Glutamatergic neuron (in vitro differentiated cells): ENCODE measurements at regions not wholly inside any gene's neighbourhood (a gene's known extent, or its start where the extent isn't known, plus 50 kb on each side); places are given as distances from the start of the nearest gene placed in this dataset.

Experiments
- DNase-seq: peaks from one replicate; pipeline ENCODE4 v3.0.0; 2022
- H3K27ac Mint-ChIP-seq: one replicate; pipeline ENCODE4 v1.8.0; 2020; ENCODE audit warnings: mild to moderate bottlenecking, mixed read lengths, inconsistent platforms; ENCODE audit not compliant: unreplicated experiment
- H3K27me3 Mint-ChIP-seq: one replicate; pipeline ENCODE4 v1.8.0; 2020; ENCODE audit warnings: mild to moderate bottlenecking, moderate library complexity, mixed read lengths, inconsistent platforms; ENCODE audit not compliant: unreplicated experiment
- H3K36me3 Mint-ChIP-seq: one replicate; pipeline ENCODE4 v1.8.0; 2020; ENCODE audit warnings: mild to moderate bottlenecking, mixed read lengths, inconsistent platforms; ENCODE audit not compliant: unreplicated experiment
- H3K4me1 Mint-ChIP-seq: one replicate; pipeline ENCODE4 v1.8.0; 2020; ENCODE audit warnings: mild to moderate bottlenecking, low read depth, mixed read lengths, inconsistent platforms; ENCODE audit not compliant: unreplicated experiment
- H3K4me3 Mint-ChIP-seq: one replicate; pipeline ENCODE4 v1.8.0; 2020; ENCODE audit warnings: mild to moderate bottlenecking, mixed read lengths, inconsistent platforms; ENCODE audit not compliant: unreplicated experiment
- H3K9me3 Mint-ChIP-seq: one replicate; pipeline ENCODE4 v1.8.0; 2020; ENCODE audit warnings: mild to moderate bottlenecking, moderate library complexity, mixed read lengths, inconsistent platforms; ENCODE audit not compliant: unreplicated experiment
- TF ChIP-seq, protein P1 (sequence below): fragments of 200-600 bp; sonication (generic); IDR thresholded peaks from one replicate; pipeline ENCODE4 v1.5.0; 2021; ENCODE audit not compliant: partially characterized antibody, unreplicated experiment

DNA sequence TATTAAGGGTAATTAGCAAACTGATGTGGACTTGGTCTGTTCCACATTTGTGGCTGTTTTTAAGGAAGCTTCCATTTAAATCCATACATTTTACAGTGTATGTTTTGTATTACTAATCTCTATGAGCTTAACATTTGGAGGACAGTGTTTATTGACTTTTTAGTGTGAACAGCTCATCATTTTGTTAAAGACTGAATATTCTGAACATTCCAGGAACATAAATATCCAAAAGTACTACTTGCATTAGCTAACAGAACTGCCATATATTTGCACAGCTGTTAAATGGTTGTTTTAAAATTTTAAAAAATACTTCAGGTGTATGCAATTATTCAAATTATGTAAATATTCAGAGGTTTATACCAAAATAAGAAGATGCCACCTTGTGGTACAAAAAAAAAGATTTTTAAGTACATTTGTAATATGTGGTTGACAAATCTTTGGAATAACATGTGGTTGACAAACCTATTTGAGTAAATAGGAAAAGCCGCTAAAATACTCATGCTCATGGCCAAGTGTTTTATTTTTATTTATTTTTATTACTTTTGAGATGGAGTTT is 439.7 kb upstream of the FANCL start:
- H3K9me3 Mint-ChIP-seq, result no peaks in the 10 kb centered on the region

DNA sequence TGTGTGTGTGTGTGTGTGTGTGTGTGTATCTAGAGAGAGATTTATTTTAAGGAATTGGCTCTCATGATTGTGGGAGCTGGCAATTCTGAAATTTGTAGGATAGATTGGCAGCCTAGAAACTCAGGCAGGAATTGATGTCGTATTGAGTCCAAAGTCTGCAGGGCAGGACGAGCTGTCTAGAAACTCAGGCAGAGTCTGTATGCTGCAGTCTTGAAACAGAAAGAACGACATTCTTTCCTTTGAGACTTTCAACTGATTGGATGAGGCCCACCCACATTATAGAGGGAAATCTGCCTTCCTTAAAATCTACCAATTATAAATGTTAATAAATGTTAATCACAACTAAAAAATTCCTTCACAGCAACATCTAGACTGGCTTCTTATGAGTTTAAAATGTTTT is 436.6 kb upstream of the FANCL start:
- no peak for DNase-seq
- Mint-ChIP-seq H3K4me1 (no peaks in the 10 kb centered on the region), H3K36me3 (no peaks in the 10 kb centered on the region), H3K27ac (no peak overlapping the region), H3K9me3 (no peaks in the 10 kb centered on the region), H3K4me3 (no peak overlapping the region), H3K27me3 (no peaks in the 10 kb centered on the region)
- TF ChIP-seq, protein P1, sequence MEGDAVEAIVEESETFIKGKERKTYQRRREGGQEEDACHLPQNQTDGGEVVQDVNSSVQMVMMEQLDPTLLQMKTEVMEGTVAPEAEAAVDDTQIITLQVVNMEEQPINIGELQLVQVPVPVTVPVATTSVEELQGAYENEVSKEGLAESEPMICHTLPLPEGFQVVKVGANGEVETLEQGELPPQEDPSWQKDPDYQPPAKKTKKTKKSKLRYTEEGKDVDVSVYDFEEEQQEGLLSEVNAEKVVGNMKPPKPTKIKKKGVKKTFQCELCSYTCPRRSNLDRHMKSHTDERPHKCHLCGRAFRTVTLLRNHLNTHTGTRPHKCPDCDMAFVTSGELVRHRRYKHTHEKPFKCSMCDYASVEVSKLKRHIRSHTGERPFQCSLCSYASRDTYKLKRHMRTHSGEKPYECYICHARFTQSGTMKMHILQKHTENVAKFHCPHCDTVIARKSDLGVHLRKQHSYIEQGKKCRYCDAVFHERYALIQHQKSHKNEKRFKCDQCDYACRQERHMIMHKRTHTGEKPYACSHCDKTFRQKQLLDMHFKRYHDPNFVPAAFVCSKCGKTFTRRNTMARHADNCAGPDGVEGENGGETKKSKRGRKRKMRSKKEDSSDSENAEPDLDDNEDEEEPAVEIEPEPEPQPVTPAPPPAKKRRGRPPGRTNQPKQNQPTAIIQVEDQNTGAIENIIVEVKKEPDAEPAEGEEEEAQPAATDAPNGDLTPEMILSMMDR, result no peak

More for the DNA sequence above, 439.7 kb upstream of the FANCL start:
- Mint-ChIP-seq H3K36me3 (no peaks in the 10 kb centered on the region), H3K27ac (no peak overlapping the region), H3K4me1 (no peaks in the 10 kb centered on the region), H3K4me3 (no peak overlapping the region), H3K27me3 (no peaks in the 10 kb centered on the region)
- no peak for DNase-seq
- TF ChIP-seq, protein P1, result peak; percentile 38

DNA sequence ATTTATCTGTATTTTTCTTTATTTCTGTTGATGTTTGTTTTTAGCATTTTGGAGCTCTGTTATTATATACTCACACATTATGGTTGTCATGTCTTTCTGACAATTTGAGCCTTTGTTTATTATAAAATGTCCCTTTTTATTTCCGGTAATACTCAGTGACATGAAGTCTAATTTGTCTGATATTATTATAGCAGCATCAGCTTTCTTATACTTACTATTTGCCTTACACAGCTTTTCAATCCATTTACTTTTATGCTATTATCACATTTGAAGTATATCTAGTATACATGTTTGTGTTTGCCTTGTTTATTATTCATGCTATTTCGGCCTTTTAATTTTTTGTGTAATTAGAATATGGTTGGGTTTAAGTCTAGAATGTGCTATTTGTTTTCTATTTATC is 430.6 kb upstream of the FANCL start:
- TF ChIP-seq, protein P1, result no peak
- H3K9me3 Mint-ChIP-seq, result no peaks in the 10 kb centered on the region
- H3K36me3 Mint-ChIP-seq, result no peaks in the 10 kb centered on the region
- no peak for DNase-seq
- H3K4me1 Mint-ChIP-seq, result no peaks in the 10 kb centered on the region
- no peaks in the 10 kb centered on the region for H3K27me3 Mint-ChIP-seq
- H3K4me3 Mint-ChIP-seq, result no peak overlapping the region
- no peak overlapping the region for H3K27ac Mint-ChIP-seq

DNA sequence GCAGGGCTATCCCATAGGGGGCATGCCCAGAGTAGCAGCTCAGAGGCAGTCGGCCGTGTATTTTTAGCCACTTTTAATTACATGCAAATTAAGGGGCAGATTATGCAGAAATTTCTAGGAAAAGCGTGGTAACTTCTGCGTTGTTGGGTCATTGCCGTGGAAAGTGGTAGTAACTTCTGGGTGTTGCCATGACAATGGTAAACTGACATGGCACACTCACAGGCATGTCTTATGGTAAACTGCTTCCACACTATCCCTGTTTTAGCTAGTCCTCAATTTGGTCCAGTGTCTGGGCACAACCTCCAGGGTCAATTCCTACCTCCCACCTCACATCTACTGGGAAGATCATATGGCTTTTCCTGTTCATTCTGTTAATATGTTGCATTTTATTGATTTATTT is 428.9 kb upstream of the FANCL start:
- Mint-ChIP-seq H3K9me3 (no peaks in the 10 kb centered on the region), H3K27ac (no peak overlapping the region), H3K27me3 (no peaks in the 10 kb centered on the region), H3K36me3 (no peaks in the 10 kb centered on the region), H3K4me3 (no peak overlapping the region), H3K4me1 (no peaks in the 10 kb centered on the region)
- DNase-seq, result no peak
- TF ChIP-seq, protein P1, result no peak

DNA sequence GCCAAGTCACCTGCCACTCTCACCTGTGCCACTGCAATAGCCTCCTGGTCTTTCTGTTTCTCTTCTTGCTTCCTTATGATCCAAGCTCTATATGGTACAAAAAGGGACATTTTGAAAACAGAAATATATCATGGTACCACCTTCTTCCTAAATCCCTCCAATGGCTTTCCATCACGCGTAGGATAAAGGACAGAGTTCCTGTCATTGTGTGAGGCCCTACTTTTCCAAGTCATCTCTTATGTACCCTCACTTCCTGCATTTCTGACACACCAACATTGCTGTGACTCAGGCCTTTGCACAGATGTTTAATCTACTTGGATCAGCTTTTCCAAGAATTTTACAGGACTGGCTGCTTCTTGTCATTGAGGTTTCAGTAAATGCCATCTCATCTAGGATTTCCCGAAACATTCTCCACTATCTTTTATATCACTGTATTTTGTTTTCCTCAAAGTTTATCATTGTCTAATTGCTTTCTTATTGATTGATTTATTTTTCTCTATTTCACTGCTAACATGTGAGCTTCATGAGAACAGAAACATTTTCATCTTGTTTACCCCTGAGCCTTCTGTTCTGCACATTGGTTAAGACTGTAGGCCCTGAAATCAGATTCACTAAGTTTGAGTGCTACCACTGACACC is 426.1 kb upstream of the FANCL start:
- Mint-ChIP-seq H3K27ac (no peak overlapping the region), H3K4me1 (no peaks in the 10 kb centered on the region), H3K36me3 (no peaks in the 10 kb centered on the region), H3K9me3 (no peaks in the 10 kb centered on the region), H3K4me3 (no peak overlapping the region), H3K27me3 (no peaks in the 10 kb centered on the region)
- TF ChIP-seq, protein P1, result no peak
- no peak for DNase-seq
